ENCODE measurements at regions not wholly inside any gene's neighbourhood (a gene's known extent, or its start where the extent isn't known, plus 50 kb on each side); places are given as distances from the start of the nearest gene placed in this dataset.

GRCh38 chr11:42661942-42662341 is 649.9 kb upstream of the API5 start:
- H3K9me3 Mint-ChIP-seq (ENCODE audit: unreplicated experiment): no peaks in the 10 kb centered on the region
- no peaks in the 10 kb centered on the region for H3K27me3 Mint-ChIP-seq (ENCODE audit: unreplicated experiment)
- H3K27ac Mint-ChIP-seq (ENCODE audit: unreplicated experiment): no peak overlapping the region
- no peak for TF ChIP-seq CTCF (IDR thresholded peaks at IDR 0.05; ENCODE audit: unreplicated experiment)
- H3K36me3 Mint-ChIP-seq (ENCODE audit: low read depth, unreplicated experiment): no peaks in the 10 kb centered on the region
- no peak overlapping the region for H3K4me3 Mint-ChIP-seq (ENCODE audit: unreplicated experiment)
- no peak for DNase-seq (ENCODE audit: low spot score)
- no peaks in the 10 kb centered on the region for H3K4me1 Mint-ChIP-seq (ENCODE audit: unreplicated experiment)

GRCh38 chr11:42669248-42669976 is 642.4 kb upstream of the API5 start:
- no peak for TF ChIP-seq CTCF (IDR thresholded peaks at IDR 0.05; ENCODE audit: unreplicated experiment)
- peaks cover 8% of the 10 kb centered on the region for H3K9me3 Mint-ChIP-seq (ENCODE audit: unreplicated experiment)
- H3K27ac Mint-ChIP-seq (ENCODE audit: unreplicated experiment): no peak overlapping the region
- no peaks in the 10 kb centered on the region for H3K36me3 Mint-ChIP-seq (ENCODE audit: low read depth, unreplicated experiment)
- H3K4me3 Mint-ChIP-seq (ENCODE audit: unreplicated experiment): no peak overlapping the region
- H3K27me3 Mint-ChIP-seq (ENCODE audit: unreplicated experiment): no peaks in the 10 kb centered on the region
- no peaks in the 10 kb centered on the region for H3K4me1 Mint-ChIP-seq (ENCODE audit: unreplicated experiment)
- DNase-seq (ENCODE audit: low spot score): no peak

- DNase-seq (ENCODE audit: low spot score): no peak
- H3K9me3 Mint-ChIP-seq (ENCODE audit: unreplicated experiment): peaks cover 11% of the 10 kb centered on the region
- H3K4me1 Mint-ChIP-seq (ENCODE audit: unreplicated experiment): no peaks in the 10 kb centered on the region
- H3K27ac Mint-ChIP-seq (ENCODE audit: unreplicated experiment): no peak overlapping the region
- H3K27me3 Mint-ChIP-seq (ENCODE audit: unreplicated experiment): no peaks in the 10 kb centered on the region
- no peak overlapping the region for H3K4me3 Mint-ChIP-seq (ENCODE audit: unreplicated experiment)
- TF ChIP-seq CTCF (IDR thresholded peaks at IDR 0.05; ENCODE audit: unreplicated experiment): no peak
- H3K36me3 Mint-ChIP-seq (ENCODE audit: low read depth, unreplicated experiment): no peaks in the 10 kb centered on the region
Observed at GRCh38 chr11:42674436-42674835, 637.4 kb upstream of the API5 start.

GRCh38 chr11:42707541-42707940 is 604.3 kb upstream of the API5 start:
- no peaks in the 10 kb centered on the region for H3K36me3 Mint-ChIP-seq (ENCODE audit: low read depth, unreplicated experiment)
- no peaks in the 10 kb centered on the region for H3K4me1 Mint-ChIP-seq (ENCODE audit: unreplicated experiment)
- H3K4me3 Mint-ChIP-seq (ENCODE audit: unreplicated experiment): no peak overlapping the region
- no peaks in the 10 kb centered on the region for H3K27me3 Mint-ChIP-seq (ENCODE audit: unreplicated experiment)
- no peak overlapping the region for H3K27ac Mint-ChIP-seq (ENCODE audit: unreplicated experiment)
- peaks cover 19% of the 10 kb centered on the region for H3K9me3 Mint-ChIP-seq (ENCODE audit: unreplicated experiment)
- no peak for TF ChIP-seq CTCF (IDR thresholded peaks at IDR 0.05; ENCODE audit: unreplicated experiment)
- DNase-seq (ENCODE audit: low spot score): no peak

- no peak for DNase-seq (ENCODE audit: low spot score)
- Mint-ChIP-seq H3K27me3 (ENCODE audit: unreplicated experiment) (no peaks in the 10 kb centered on the region), H3K9me3 (ENCODE audit: unreplicated experiment) (peaks cover 15% of the 10 kb centered on the region), H3K36me3 (ENCODE audit: low read depth, unreplicated experiment) (no peaks in the 10 kb centered on the region), H3K27ac (ENCODE audit: unreplicated experiment) (no peak overlapping the region), H3K4me1 (ENCODE audit: unreplicated experiment) (no peaks in the 10 kb centered on the region), H3K4me3 (ENCODE audit: unreplicated experiment) (no peak overlapping the region)
- TF ChIP-seq CTCF (IDR thresholded peaks at IDR 0.05; ENCODE audit: unreplicated experiment): no peak
Observed at GRCh38 chr11:42709216-42709615, 602.6 kb upstream of the API5 start.
